Endothelial cell of hepatic sinusoid (primary cell): ENCODE measurements at regions not wholly inside any gene's neighbourhood (a gene's known extent, or its start where the extent isn't known, plus 50 kb on each side); places are given as distances from the start of the nearest gene placed in this dataset.

Experiments used
- in situ Hi-C: cut with HindIII; loops from 2 replicates; pipeline ENCODE4 v1.10.0; 2017; ENCODE audit warnings: low sequenced_read_pairs

DNA sequence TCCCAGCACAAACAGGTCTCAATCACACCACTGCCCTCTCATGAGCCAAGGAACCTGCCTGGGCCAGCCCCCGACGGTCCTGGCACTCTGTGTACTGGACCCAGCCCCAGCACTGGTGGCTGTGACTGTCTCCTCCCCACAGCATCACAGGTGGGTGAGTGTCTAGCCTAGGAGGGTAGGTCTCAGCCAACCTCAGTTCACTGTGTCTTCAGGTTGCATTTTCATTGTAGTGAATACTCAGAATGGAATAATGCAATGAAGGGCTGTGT is 163.4 kb upstream of the NSMCE3 start:
- in situ Hi-C loops: no loop called here

DNA sequence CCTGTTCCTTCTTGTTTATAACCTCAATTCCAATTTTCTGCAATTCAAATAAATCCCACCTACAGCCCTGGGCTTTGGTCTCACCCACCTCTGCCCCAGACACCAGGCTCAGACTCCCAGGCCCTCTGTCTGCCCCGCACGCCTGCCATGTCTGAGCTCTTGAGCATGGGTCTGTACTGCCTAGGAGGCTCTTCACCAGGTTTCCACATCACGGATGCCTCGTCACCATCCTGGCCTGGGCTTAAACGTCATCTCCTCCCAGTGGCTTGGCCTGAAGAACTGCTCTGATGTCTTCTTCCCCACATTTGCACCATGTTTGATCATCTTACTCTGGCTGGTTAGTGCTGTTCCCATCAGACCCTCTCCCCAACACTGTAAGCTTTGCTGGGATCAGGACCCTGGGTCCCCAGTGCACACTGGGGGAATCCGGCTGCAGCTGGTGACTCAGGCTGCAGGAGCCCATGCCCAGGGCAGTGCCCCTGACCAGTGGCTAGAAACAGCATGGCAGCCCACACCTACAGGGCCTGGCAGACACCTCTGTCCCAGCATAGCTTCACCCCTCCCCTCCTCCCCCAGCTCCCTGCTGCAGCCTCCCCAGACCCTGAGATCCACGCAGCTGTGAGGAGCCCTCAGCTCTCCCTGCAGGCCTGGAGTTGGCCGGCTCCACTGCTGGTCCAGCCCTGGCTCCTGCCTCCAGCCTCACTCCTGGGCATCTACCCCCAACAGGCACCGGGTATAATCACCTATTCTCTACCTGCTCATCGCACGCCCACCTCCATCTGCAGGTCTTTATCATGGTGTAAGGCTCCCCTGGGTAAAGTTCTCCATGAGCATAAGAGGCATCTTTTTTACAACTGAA is 162.8 kb upstream of the NSMCE3 start:
- in situ Hi-C loops: no loop called here

DNA sequence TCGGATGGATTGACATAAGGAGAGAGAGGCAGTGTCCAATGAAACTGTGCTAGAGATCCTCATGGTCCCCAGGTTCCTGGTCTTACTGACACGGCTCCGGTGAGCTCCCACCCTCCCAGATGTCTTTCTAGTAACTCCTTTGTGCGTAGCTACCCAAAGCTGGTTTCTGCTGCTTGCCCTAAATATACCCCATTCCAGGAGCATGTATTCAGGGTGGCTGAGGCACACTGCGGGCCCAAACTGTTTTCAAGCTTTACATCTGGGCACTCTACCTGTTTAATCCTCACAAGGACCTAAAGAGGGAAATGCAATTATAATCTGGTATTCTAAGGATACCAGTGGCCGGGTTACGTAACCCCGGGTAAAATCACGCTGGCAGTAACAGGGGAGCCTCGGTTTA is 161.2 kb upstream of the NSMCE3 start:
- in situ Hi-C loops: no loop called here

DNA sequence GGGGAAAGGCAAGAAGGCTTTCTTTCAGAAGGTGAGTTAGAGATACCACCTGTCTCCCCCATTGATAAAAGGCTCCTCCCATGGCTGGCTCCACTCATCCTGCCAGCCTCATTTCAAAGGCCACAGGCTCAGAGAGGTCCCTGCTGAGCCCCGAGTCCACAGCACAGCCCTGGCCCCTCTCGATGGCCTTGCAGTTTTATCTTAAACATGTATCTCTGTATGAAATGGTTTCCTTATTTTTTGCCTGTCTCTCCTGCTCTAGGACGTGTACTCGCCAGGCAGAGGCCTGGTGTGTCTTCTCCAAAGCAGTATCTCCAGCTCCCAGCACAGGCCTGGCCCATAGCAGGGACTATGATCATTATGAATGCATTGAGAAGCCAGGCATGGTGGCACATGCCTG is 160.5 kb upstream of the NSMCE3 start:
- in situ Hi-C loops: no loop called here

DNA sequence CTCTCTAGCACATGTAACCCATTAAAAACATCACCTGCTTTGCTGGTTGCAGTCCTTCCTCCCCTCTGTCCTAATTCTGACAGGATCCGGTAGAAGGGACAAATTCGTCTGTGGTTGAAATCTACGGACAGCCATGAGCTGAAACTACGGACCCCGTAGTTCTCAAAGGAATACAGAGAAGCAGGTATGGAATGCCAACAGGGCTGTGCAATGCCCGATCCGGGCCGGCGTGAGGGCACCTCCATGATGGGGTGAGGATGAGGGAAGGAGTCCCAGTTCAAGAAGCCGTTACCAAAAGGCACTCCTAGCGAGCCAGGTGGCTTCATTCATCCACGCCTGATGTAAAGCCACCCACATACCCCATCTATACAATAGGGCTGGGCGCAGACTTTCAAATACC is 160.0 kb upstream of the NSMCE3 start:
- in situ Hi-C loops: no loop called here

DNA sequence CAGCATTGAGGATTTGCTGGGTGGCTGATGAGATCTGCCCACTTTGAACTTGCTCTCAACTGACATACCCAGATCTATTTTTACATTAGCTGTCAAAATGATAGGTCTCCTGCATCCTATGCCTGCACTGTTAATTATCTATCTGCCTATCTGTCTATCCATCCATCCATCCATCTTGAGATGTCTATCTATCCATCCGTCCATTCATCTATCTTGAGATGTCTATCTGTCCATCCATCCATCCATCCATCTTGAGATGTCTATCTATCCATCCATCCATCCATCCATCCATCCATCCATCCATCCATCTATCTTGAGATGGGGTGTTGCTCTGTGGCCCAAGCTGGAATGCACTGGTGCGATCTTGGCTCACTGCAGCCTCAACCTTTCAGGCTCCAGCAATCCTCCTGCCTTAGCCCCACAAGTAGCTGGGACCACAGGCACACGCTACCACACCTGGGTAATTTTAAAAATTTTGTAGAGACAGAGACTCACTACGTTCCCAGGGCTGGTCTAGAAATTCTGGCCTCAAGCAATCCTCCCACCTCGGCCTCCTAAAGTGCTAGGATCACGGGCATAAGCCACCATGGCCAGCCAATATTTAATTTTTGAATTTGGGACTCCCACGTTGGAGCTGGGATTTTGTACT is 159.4 kb upstream of the NSMCE3 start:
- in situ Hi-C loops: no loop called here

DNA sequence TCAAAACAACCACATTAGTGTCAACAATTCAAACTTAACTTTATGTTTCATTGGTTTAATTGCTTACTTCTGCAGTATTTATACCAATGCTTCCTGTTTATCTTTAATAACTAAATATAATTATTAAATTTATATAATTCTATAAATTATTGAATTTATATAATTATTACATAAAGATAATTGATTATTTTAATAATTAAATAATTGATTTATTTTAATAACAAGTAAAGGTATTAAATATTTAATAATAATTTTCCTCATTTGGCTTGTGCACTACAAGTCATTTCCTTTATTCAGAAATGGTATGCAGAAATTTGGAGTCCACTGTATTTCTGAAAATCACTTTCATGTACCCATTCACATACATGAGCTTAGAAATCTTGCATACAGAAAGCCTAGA is 156.2 kb upstream of the NSMCE3 start:
- in situ Hi-C loops: no loop called here

DNA sequence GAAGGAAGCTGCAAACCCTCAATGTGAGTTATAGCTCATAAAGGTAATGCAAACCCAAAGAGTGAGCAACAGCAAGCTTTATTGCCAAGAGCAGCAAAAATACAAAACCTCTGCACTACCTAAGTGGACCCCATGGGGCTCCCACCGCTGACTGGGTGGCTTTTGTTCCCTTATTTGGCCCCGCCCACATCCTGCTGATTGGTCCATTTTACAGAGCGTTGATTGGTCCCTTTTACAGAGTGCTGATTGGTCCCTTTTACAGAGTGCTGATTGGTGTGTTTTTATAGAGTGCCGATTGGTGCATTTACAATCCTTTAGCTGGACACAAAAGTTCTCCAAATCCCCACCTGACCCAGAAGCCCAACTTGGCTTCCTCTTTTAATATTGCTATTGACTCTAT is 154.5 kb upstream of the NSMCE3 start:
- in situ Hi-C loops: no loop called here

DNA sequence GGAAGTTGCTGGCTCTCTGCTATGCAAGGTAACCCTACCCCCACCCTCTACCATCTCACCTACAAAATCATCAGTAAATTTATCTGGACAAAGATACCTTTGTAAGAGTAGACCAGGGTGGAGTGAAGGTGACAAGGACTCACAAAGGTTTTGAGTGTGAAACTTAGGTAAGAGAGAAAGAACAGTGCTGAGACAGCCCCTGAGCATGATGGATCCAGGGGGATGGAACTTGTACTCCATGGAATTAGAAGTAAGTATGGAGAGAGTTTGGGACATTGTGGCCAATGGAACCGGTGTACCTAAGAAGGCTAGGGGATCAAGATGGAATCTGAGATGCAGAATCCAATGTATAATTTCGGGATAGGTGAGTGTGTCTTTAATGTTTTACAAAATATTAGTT is 153.0 kb upstream of the NSMCE3 start:
- in situ Hi-C loops: no loop called here

DNA sequence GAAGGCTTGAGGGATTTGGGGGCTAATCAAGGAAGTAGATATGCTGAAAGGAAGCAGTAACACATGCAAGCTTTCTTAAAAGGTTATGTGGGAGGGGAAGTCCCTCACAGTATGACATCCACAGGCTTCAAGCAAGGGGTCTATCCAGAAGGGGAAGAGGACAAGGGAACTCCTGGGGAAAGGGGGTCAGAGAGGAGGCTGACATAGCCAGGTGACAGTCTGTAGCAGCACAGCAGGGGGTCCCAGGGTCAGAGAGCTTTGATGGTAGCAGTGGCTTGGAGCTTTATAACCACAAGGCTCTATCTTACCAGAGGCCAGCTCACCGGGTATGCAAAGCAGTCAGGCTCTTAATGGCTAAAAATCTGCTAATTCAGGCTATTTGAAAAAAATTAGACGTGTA is 150.6 kb upstream of the NSMCE3 start:
- in situ Hi-C loops: no loop called here

DNA sequence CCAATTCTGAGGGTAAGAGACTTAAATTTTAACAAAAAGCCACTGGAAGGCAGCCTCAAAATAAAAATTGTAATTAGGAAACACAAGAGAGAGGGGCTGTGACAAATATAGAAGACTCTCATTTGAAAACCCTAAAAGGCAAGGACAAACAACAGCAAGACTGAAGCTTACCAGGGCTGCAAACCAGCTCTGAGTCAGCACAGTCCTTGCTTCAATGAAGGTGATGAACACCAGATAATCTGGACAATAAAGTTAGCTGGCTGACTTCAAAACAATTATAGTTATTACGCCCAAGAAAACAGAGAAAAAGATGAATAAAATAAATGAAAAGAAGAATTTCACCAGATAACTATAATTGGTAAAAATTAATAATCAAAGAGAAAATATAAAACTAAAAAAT is 149.3 kb upstream of the NSMCE3 start:
- in situ Hi-C loops: no loop called here

DNA sequence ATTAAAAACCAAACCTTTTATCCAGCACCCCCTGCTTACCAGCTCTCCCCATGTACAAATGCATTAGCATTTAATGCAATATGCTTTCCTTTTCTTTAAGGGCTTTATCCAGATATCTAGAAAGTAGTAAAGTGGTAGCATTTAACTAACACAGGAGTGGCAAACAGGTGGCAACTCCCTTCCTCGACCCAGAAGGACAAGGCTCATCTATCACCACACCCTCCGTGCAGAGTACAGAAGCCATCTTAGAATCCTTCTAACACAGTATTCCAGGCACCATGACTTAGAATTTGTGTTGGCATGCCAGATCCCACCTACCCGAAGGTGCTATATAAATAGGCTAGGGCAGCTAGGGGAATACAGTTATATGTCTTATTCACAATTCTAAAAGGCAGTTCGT is 148.6 kb upstream of the NSMCE3 start:
- in situ Hi-C loops: no loop called here

DNA sequence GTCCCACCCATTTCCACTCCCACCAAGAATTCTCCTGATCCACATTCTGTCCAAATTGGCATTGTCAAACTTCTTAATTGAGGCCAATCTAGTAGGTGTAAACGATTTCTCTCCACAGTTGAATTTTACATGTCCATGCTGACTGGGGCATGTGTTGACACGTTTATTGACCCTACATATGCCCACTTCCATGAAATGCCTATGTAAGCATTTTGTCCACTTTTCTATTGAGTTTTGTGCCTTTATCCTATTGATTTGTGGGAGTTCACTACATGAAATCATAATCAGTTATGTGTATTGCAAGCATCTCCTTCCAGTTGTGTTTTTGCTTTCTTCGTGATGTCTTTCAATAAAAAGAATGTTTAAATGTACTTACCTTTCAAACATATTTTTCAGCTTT is 141.7 kb upstream of the NSMCE3 start:
- in situ Hi-C loops: no loop called here

DNA sequence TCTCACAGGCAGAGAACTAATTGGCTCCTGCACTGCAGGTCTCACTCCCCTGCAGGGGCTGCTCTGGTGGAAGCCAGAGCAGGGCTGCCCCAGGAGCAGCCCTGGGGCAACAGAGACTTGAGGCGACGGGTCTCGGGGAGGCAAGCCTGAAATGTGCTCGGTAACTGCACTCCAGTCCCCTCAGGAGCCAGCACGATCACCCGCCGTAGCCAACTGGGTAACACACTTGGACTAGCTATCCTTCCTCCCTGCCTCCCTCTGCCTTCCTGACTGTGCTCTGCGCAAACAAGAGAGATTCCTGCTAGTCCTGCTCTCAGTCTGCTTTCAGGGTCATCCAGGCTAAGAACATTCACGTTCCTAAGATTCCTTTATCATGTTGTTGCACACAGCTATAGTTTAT is 140.7 kb upstream of the NSMCE3 start:
- in situ Hi-C loops: no loop called here

DNA sequence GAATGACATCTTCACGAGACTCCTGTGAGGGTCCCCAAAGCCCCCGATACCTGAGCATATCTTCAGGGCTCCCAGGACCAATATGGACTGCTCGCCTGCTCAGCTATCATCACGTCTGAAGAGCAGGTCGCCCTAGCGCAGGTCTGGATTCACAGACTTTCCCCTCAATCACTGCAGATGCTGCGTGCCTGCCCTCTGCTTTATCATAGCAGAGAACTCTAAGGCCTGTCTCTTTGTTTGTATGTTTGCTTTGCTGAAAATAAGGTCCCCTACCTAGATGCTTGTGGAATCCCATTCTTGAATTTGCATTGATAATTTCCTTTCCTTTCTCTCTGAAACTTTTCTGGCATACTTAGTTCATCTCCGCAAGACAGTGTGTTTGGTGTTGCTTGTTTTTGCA is 140.3 kb upstream of the NSMCE3 start:
- in situ Hi-C loops: no loop called here

DNA sequence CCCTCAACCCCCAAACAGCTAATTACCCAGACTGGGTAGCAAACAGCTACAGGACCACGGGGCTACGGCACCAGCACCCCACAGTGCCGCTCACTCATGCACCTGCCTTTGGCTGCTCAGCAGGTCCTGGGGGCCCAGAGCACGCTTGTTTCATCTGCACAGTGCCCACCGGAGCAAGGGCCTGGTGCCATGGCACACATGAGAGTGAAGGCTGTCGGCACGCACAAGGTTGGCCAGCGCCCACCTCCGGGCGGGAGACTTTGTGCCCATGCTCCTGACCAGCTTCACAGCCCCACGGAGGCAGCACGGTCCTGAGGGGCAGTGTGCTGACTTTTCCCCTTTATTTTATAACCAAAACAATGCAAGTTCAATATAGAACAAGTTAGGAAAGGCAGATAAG is 135.9 kb upstream of the NSMCE3 start:
- in situ Hi-C loops: no loop called here

DNA sequence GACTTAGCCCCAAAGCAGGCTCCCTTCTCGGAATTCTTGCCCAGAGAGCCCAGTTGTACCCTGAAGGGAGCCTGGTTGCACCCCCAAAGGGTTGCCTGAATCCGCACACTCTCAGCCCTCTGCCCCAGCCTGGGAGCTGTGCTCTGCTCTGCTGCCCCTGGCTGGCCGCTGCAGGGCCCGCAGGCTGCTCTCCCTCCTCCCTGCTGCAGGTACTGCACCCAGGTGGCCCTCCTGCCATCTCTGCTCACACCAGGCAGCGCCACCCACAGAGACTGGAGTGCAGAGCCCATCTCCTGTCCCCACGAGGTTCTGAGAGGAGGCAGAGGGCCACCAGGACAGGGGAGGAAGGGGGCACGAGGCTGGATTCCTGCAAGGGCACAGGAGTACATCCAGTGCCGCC is 134.2 kb upstream of the NSMCE3 start:
- in situ Hi-C loops: no loop called here

DNA sequence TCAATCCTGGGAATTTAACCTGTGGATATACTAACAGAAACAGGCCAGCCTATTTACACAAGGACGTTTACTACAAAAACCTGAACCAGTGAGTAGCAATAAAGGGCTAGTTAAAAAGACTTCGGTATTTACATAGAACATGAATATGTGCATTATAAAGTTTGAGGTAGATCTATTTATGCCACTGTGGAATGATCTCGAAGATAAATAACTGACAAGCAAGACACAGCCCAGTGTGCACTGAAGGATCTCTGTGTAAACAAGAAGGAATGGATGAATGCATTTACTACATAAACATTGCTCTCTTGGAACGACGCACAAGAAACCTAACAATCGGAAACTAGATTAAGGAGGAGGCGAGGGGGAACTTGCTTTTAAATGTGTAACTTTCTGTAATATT is 132.0 kb upstream of the NSMCE3 start:
- in situ Hi-C loops: no loop called here

DNA sequence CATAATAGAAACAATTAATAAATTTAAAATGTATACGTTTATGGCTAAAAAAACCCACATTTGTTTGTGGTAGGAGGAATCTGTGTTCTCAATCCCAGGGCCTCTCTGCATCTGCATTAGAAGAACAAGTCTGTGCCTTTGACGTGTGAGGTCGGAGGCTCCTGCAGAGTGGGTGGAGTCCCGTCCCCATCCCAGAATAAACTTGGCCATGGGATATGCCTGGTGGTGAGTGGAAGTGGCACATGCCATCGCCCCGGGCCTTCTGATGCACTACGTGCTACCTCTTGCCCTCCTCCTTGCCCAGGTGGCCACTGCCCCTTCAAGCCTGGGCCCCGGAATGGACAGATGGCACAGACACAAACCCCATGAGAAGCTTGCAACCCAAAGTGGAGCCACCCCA is 131.1 kb upstream of the NSMCE3 start:
- in situ Hi-C loops: no loop called here

DNA sequence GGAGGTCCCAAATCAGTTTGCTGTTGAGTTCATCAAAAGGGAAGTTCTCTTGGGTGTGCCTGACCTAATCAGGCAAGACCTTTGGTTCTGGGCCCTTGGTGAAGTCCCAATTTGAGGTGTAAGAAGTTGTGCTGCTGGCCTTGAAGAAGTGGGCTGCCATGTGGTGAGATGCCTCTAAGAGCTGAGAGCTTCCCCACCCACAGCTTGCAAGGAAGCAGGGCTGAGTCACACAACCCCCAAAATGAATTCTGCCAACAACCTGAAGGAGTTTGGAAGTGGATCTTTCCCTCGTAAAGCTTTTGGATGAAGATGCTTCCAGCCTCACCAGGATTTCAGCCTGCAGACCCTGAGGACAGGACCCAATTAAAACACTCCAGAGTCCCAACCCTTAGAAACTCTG is 129.3 kb upstream of the NSMCE3 start:
- in situ Hi-C loops: no loop called here

DNA sequence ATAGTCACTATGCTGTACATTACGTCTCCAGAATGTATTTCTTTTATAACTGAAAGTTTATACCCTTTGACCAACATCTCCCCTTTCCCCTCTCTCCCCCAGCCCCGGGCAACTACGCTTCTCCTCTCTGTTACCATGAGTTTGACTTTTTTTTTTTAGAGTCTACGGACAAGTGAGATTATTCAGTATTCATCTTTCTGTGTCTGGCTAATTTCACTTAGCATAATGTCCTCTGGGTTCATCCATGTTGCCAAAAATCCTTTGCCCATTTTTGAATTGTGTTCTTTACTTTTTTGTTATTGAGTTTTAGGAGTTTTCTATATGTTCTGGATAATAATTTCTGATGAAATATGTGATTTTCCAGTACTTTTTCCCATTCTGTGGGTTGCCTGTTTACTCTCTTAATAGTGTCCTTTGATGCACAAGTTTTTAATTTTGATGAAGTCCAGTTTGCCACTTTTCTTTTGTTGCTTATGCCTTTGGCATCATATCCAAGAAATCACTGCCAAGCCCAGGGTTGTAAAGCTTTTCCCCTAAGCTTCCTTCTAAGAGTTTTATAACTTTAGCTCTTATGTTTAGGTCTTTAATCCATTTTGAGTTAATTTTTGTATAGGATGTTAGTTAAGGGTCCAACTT is 126.7 kb upstream of the NSMCE3 start:
- in situ Hi-C loops: no loop called here

DNA sequence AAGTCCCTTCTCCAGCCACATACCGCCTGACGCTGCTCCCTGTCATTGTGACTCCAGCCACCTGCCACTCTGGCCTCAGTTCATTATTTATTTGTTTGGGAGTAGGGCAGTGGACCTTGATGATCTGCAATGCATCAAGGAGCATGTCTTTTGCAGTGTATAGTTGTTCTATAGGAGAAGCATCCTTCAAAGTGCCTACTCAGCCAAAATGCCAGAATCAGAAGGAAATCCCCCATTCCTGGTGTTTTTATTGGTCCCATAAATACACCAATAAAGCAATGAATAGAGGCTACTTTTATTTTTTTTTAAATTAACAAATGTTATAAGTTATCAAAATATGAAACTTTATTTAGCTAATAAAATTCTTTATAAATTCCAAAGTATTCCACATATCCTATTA is 123.8 kb upstream of the NSMCE3 start:
- in situ Hi-C loops: no loop called here

DNA sequence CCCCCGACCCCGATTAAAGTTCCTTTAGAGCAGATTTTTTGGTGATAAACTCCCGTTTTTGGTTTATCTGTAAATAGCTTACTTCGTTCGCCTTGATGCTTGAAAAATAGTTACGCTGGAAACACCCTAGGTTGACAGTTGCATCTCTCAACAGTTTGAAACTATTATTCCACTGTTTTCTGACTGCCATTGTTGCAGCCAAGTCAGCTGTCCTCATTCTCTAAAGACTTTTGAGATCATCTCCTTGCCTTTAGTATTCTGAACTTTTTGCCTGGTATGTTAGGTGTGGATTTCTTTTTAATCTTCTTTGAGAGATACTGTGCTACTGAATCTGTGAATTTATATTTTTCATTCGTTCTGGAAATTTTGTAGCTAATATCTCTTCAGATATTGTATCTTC is 122.7 kb upstream of the NSMCE3 start:
- in situ Hi-C loops: no loop called here
